ENCODE measurements at regions not wholly inside any gene's neighbourhood (a gene's known extent, or its start where the extent isn't known, plus 50 kb on each side); places are given as distances from the start of the nearest gene placed in this dataset.

- Histone ChIP-seq H3K27ac (no peak overlapping the region), H3K36me3 (replicated peaks) (no peaks in the 10 kb centered on the region), H3K4me3 (ENCODE audit: low read depth, low read length) (peak overlapping the region; percentile 56), H3K27me3 (replicated peaks) (peaks cover 4% of the 10 kb centered on the region)
- peak; percentile 27 for DNase-seq
- in situ Hi-C loops (cut with HindIII; ENCODE audit: low pct_ligation_motif_present, low sequenced_read_pairs), result no loop called here
- peak; percentile 76 for TF ChIP-seq CTCF (IDR thresholded peaks at IDR 0.05; ENCODE audit: low read depth, low read length, missing control alignments)
Measured at GRCh38 chr14:96741151-96741977, 55.8 kb upstream of the VRK1 start.

GRCh38 chr14:96744262-96744661, 52.9 kb upstream of the VRK1 start:
- no peak for TF ChIP-seq CTCF (IDR thresholded peaks at IDR 0.05; ENCODE audit: low read depth, low read length, missing control alignments)

GRCh38 chr14:96745500-96746051, 51.6 kb upstream of the VRK1 start:
- Histone ChIP-seq H3K4me3 (ENCODE audit: low read depth, low read length) (no peak overlapping the region), H3K27me3 (replicated peaks) (no peaks in the 10 kb centered on the region), H3K27ac (no peak overlapping the region), H3K36me3 (replicated peaks) (no peaks in the 10 kb centered on the region)
- no peak for DNase-seq
- TF ChIP-seq CTCF (IDR thresholded peaks at IDR 0.05; ENCODE audit: low read depth, low read length, missing control alignments), result no peak
- in situ Hi-C loops (cut with HindIII; ENCODE audit: low pct_ligation_motif_present, low sequenced_read_pairs), result no loop called here

More at GRCh38 chr14:96744262-96744661, 52.9 kb upstream of the VRK1 start:
- no peak for DNase-seq
- H3K36me3 ChIP-seq (replicated peaks), result no peaks in the 10 kb centered on the region
- no peak overlapping the region for H3K4me3 ChIP-seq (ENCODE audit: low read depth, low read length)
- in situ Hi-C loops (cut with HindIII; ENCODE audit: low pct_ligation_motif_present, low sequenced_read_pairs), result no loop called here
- H3K27ac ChIP-seq, result no peak overlapping the region
- H3K27me3 ChIP-seq (replicated peaks), result peaks cover 1% of the 10 kb centered on the region

- in situ Hi-C loops (cut with HindIII; ENCODE audit: low pct_ligation_motif_present, low sequenced_read_pairs), result no loop called here
- Histone ChIP-seq H3K27ac (no peak overlapping the region), H3K4me3 (ENCODE audit: low read depth, low read length) (no peak overlapping the region), H3K27me3 (replicated peaks) (no peaks in the 10 kb centered on the region), H3K36me3 (replicated peaks) (no peaks in the 10 kb centered on the region)
- DNase-seq, result no peak
- TF ChIP-seq CTCF (IDR thresholded peaks at IDR 0.05; ENCODE audit: low read depth, low read length, missing control alignments), result no peak
Measured at GRCh38 chr14:96746101-96746500, 51.1 kb upstream of the VRK1 start.

- Histone ChIP-seq H3K27me3 (replicated peaks) (no peaks in the 10 kb centered on the region), H3K4me3 (ENCODE audit: low read depth, low read length) (no peak overlapping the region), H3K27ac (no peak overlapping the region), H3K36me3 (replicated peaks) (no peaks in the 10 kb centered on the region)
- DNase-seq, result no peak
- no peak for TF ChIP-seq CTCF (IDR thresholded peaks at IDR 0.05; ENCODE audit: low read depth, low read length, missing control alignments)
- in situ Hi-C loops (cut with HindIII; ENCODE audit: low pct_ligation_motif_present, low sequenced_read_pairs), result no loop called here
Measured at GRCh38 chr14:96747006-96747405, 50.2 kb upstream of the VRK1 start.

Data from brain microvascular endothelial cell (primary cell).